ENCODE measurements at regions not wholly inside any gene's neighbourhood (a gene's known extent, or its start where the extent isn't known, plus 50 kb on each side); places are given as distances from the start of the nearest gene placed in this dataset.

- no peak for TF ChIP-seq EZH2 (IDR thresholded peaks at IDR 0.05; ENCODE audit: borderline replicate concordance, low read depth, low read length, severe bottlenecking)
- no peak for TF ChIP-seq CTCF (IDR thresholded peaks at IDR 0.05; ENCODE audit: borderline replicate concordance, extremely low read depth, low read length, poor library complexity, severe bottlenecking)
Observed at GRCh38 chr10:60687679-60688078, 90.6 kb upstream of the CDK1 start.

All from DND-41 (cell line).